Renal cortex interstitium (tissue), 11 donors: ENCODE measurements at regions not wholly inside any gene's neighbourhood (a gene's known extent, or its start where the extent isn't known, plus 50 kb on each side); places are given as distances from the start of the nearest gene placed in this dataset.
A peak's percentile ranks its signal among the peaks of the same experiment; 100 is the strongest.
"Not testable (repeated sequence)": the region's sequence is repeated elsewhere in the genome, so short reads cannot be mapped to it uniquely, and the experiment has no call there.

Source experiments
- DNase-seq, 11 donors: peaks; one replicate each; pipeline ENCODE4 v3.0.0-alpha.2; 2013; ENCODE audit warnings: low read depth in 9 of 11, low spot score in 4 of 11; ENCODE audit errors: extremely low read depth in 1 of 11

GRCh38 chr5:3330442-3330841, 265.2 kb upstream of the IRX1 start:
- DNase-seq, result no peak

GRCh38 chr5:3329427-3329826, 266.2 kb upstream of the IRX1 start:
- no peak for DNase-seq

- no peak for DNase-seq
Observed at GRCh38 chr5:3326841-3327232, 268.8 kb upstream of the IRX1 start.

GRCh38 chr5:3325972-3326840, 269.4 kb upstream of the IRX1 start:
- no peak for DNase-seq

- no peak for DNase-seq
Observed at GRCh38 chr5:3325201-3325971, 270.2 kb upstream of the IRX1 start.

GRCh38 chr5:3324421-3325101, 271.1 kb upstream of the IRX1 start:
- DNase-seq, result no peak

- not testable (repeated sequence) for DNase-seq
Observed at GRCh38 chr5:3323966-3324365, 271.7 kb upstream of the IRX1 start.

GRCh38 chr5:3323144-3323543, 272.5 kb upstream of the IRX1 start:
- DNase-seq, result no peak

- DNase-seq, result no peak
Observed at GRCh38 chr5:3322642-3323041, 273.0 kb upstream of the IRX1 start.

GRCh38 chr5:3321923-3322322, 273.7 kb upstream of the IRX1 start:
- no peak for DNase-seq

- DNase-seq, result no peak
Observed at GRCh38 chr5:3321119-3321760, 274.4 kb upstream of the IRX1 start.

GRCh38 chr5:3320317-3320875, 275.2 kb upstream of the IRX1 start:
- no peak for DNase-seq

- DNase-seq, result no peak
Observed at GRCh38 chr5:3317051-3317795, 278.4 kb upstream of the IRX1 start.

- DNase-seq, result no peak
Observed at GRCh38 chr5:3313569-3313968, 282.1 kb upstream of the IRX1 start.

GRCh38 chr5:3312299-3312698, 283.3 kb upstream of the IRX1 start:
- DNase-seq, result no peak

GRCh38 chr5:3311433-3311832, 284.2 kb upstream of the IRX1 start:
- DNase-seq, result no peak

GRCh38 chr5:3310541-3311261, 284.9 kb upstream of the IRX1 start:
- peak in 5 of 11 donors; percentile 37 to 69 (median 55) for DNase-seq

- no peak for DNase-seq
Observed at GRCh38 chr5:3309538-3309937, 286.1 kb upstream of the IRX1 start.
